GM20000 (cell line): ENCODE measurements at regions not wholly inside any gene's neighbourhood (a gene's known extent, or its start where the extent isn't known, plus 50 kb on each side); places are given as distances from the start of the nearest gene placed in this dataset.

Experiments used
- DNase-seq: peaks from one replicate; pipeline ENCODE4 v3.0.0; 2012; ENCODE audit warnings: low spot score
- TF ChIP-seq, protein P1 (sequence below): IDR thresholded peaks from 2 replicates; pipeline ENCODE4 v1.5.1; 2012; ENCODE audit warnings: mild to moderate bottlenecking, control low read depth; ENCODE audit errors: extremely low read depth, missing control alignments

DNA sequence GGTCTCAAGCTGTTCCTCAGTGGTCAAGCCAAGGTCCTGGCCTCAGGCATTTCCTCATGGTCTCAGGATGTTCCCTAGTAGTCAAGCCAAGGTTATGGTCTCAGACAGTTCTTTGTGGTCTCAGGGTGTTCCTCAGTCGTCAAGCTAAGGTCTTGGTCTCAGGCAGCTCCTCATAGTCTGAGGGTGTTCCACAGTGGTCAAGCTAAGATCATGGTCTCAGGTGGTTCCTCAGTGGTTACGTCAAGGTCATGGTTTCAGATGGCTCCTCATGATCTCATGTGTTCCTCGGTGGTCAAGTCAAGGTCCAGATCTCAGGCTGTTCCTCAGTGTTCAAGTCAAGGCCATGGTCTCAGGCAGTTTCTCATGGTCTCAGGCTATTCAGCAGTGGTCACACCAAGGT lies 540.1 kb downstream of the VRK1 start:
- TF ChIP-seq, protein P1, sequence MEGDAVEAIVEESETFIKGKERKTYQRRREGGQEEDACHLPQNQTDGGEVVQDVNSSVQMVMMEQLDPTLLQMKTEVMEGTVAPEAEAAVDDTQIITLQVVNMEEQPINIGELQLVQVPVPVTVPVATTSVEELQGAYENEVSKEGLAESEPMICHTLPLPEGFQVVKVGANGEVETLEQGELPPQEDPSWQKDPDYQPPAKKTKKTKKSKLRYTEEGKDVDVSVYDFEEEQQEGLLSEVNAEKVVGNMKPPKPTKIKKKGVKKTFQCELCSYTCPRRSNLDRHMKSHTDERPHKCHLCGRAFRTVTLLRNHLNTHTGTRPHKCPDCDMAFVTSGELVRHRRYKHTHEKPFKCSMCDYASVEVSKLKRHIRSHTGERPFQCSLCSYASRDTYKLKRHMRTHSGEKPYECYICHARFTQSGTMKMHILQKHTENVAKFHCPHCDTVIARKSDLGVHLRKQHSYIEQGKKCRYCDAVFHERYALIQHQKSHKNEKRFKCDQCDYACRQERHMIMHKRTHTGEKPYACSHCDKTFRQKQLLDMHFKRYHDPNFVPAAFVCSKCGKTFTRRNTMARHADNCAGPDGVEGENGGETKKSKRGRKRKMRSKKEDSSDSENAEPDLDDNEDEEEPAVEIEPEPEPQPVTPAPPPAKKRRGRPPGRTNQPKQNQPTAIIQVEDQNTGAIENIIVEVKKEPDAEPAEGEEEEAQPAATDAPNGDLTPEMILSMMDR: no peak

DNA sequence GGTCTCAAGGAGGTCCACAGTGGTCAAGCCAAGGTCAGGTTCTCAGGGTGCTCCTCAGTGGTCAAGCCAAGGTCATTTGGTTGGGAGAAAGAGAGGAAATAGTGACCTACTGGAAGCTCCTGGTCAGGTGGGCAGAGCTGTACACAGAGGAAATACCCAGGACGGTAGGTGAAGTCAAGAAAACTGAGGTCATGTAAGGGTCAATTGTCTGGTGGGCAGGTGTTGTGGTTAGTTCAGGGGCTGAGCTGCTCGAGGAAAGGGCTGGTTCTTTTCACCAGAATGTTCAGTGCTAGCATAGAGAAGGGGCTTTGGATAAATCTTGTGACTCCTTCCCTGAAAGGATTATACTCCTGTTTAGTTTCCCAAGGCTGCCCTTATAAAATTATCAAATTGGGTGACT lies 540.5 kb downstream of the VRK1 start:
- TF ChIP-seq, protein P1: no peak

More for the DNA sequence above, 540.1 kb downstream of the VRK1 start:
- no peak for DNase-seq

DNA sequence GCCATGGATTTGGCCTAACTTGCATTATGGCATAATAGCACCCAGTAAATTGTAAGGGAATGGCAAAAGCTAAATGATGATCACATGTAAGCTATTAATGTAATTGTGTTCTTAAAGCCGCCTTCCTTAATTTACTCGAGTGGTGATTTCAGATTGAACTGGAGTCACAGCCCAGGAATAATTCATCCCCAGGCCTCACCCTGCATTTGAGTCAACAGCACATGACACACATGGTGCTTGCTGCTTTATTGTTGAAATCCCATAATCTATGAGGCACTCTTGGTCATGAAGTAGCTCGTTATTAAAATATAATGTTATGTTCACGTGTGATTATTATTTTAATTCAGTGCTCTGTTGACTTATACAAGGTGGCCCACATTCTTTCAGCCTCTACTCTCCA lies 547.5 kb downstream of the VRK1 start:
- no peak for DNase-seq
- TF ChIP-seq, protein P1: no peak

More for the DNA sequence above, 540.5 kb downstream of the VRK1 start:
- DNase-seq: no peak

DNA sequence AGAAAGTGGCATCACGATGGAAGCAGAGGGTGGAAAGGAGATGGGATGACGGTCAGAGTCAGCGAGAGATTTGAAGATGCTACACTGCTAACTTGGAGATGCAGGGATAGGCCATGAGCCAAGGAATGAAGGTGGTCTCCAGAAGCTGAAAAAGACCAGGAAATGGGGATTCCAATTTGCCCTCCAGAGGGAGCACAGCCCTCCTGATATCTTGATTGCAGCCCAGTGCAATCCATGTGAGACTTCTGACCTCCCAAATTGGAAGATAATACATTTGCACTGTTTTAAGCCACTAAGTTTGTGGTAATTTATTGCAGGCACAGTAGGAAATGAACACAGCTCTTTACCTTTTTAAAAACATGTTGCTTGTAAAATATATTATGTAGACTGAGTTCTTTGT lies 549.5 kb downstream of the VRK1 start:
- TF ChIP-seq, protein P1: no peak
- DNase-seq: no peak

DNA sequence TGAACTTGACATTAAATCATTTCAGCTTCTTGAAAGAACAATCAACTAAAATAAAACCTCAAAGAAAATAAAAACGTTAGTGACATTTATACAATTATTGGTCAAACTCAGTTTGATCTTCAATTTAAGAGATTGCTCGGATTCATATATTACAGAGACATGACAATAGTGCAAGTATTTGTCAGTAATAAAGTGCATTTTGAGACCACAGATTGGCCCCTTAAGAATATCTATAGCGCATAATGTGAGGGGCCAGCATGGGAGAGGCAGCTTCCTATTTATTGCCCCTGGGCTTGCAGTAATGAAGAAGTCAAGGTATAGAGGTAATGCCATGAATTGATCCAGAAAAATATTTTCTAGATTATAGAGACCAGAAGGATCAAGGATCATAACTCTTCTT lies 552.3 kb downstream of the VRK1 start:
- TF ChIP-seq, protein P1: no peak
- no peak for DNase-seq

DNA sequence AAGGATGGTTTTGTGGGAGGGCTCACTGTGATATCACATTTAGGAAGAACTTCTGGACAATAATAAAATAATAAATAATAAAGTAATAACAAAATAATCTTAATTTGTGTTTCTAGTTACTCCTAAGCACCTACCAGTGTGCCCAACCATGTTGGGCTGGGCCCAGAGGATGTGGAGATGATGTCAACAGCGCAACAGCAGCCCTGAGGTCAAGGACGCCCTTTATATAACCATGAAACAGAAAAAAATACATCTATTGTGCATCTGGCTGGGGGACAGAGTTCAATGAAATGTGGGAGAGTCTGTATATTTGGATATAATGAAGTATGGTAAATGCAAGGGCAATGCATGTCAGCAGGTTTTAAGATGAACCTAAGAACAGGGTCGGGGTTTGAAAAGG lies 552.8 kb downstream of the VRK1 start:
- TF ChIP-seq, protein P1: no peak
- no peak for DNase-seq

DNA sequence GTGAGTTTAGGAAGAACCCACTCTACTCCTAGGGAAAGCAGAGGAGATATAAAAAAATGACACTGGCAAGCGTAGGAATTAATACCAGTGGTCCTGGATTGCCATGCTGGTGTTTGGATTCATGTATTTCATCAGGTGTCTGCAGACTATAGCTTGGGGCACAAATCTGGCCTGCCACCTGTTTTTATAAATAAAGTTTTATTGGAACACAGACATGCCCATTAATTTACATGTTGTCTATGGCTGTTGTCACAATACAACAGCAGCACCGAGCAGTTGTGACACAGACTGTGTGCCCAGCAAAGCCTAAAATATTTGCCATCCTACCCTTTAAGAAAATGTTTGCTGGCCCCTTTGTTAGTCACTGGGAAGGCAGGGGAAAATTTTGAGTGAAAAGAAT lies 553.2 kb downstream of the VRK1 start:
- TF ChIP-seq, protein P1: no peak
- DNase-seq: no peak
